NCI-H69 (cell line): ENCODE measurements at regions not wholly inside any gene's neighbourhood (a gene's known extent, or its start where the extent isn't known, plus 50 kb on each side); places are given as distances from the start of the nearest gene placed in this dataset.
A peak's percentile ranks its signal among the peaks of the same experiment; 100 is the strongest.
"Not testable (repeated sequence)": the region's sequence is repeated elsewhere in the genome, so short reads cannot be mapped to it uniquely, and the experiment has no call there.

Experiments used
- DNase-seq: peaks from one replicate; lab custom pipeline; 2025; lab: John Stamatoyannopoulos, UW

GRCh38 chr2:146392631-146393030 lies 1452.2 kb upstream of the ACVR2A start:
- no peak for DNase-seq

GRCh38 chr2:146392186-146392585 lies 1452.6 kb upstream of the ACVR2A start:
- DNase-seq, result no peak

DNA sequence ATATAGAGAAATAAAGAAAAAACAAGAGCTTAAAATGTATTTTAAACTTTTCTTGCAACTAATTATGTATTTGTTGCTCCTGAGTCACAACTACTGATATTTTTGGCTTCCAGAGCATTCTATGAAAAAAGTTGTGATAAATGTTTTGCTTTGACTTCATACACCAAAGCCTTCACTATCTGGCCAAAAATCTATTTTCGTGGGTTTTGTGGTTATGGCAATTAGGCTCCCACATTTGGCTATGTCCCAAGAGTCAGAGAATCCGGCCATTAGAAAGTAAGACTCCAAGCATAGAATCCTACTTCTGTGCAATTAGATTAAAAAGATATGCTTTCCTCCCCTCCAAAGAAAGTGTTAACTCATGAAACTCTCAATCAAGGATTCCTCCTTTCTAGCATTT lies 1456.1 kb upstream of the ACVR2A start:
- no peak for DNase-seq

- no peak for DNase-seq
These were observed 1458.7 kb upstream of the ACVR2A start for GRCh38 chr2:146386096-146386495.

DNA sequence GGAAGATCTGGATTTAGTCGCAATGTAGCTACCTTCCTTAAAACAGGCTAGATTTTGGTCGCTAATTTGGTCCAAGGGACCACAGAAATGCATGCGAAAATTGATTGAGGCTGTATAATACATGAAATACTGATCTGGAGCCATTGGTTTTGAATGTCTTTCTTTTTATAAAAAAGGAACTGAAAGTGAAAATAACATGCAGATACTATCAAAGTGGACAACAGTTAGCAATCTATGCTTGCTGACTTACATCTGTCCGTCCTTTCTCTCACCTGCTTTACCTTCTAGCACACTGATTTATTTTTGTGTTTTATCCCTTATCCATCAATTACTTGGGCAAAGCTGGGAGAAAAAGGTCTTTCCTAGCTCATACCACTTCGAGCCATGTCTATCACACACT lies 1459.8 kb upstream of the ACVR2A start:
- no peak for DNase-seq

- DNase-seq, result no peak
These were observed 1468.2 kb upstream of the ACVR2A start for GRCh38 chr2:146376511-146377064.

DNA sequence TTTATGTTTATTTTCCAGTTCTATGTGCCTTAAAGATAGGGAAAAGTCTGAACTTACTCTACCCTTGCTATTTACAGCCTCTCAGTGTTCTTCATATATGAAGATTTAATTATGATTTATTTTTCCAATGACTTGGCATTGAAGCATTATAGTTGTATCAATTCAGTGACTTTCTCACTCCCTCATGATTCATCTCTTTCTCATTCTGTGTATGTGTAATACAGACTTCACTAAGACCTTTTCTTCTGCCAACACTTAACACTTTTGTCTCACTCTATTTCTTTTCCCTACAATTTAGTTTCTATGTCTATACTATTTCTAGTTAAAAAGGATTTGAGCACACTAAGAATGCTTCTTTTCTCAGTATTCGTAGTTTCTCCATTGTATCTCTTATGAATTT lies 1470.3 kb upstream of the ACVR2A start:
- no peak for DNase-seq

GRCh38 chr2:146371364-146371763 lies 1473.5 kb upstream of the ACVR2A start:
- DNase-seq, result not testable (repeated sequence)

DNA sequence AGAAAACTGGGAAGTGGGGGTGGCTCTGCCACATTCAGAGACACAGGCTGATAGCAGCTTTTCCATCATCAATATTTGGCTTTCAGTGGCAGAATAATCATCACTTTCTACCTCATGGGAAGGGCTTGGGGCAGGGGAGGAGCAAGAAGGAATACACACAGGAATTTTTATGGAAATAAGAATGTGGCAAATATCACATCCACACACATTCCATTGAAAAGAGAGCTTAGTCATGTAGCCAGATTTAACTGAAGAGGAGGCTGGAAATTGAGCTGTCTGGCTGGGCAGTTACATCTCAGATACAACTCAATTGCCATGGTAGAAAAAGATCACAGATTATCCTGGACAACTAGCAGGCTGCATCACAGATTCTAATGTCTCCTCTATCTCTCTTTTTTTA lies 1474.0 kb upstream of the ACVR2A start:
- no peak for DNase-seq

DNA sequence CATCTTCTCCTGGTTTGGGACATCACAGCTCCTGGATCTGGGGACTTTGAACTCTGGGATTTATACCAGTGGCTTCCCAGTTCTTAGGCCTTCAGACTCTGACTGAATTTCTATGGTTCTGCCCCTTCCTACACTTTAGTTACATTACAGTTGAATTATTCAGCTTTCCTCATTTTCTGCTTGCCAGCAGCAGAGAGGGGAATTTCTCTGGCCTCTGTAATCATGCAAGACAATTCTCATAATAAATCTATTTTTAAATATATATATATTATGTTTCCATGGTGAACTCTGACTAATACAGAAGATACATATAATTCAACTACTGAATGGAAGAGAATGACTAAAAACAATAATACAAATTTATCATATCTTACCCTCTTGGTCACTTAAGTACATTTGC lies 1478.6 kb upstream of the ACVR2A start:
- no peak for DNase-seq

- no peak for DNase-seq
These were observed 1479.8 kb upstream of the ACVR2A start for GRCh38 chr2:146365041-146365440.

GRCh38 chr2:146363731-146364130 lies 1481.1 kb upstream of the ACVR2A start:
- no peak for DNase-seq

- DNase-seq, result no peak
These were observed 1493.1 kb upstream of the ACVR2A start for GRCh38 chr2:146351689-146352088.

DNA sequence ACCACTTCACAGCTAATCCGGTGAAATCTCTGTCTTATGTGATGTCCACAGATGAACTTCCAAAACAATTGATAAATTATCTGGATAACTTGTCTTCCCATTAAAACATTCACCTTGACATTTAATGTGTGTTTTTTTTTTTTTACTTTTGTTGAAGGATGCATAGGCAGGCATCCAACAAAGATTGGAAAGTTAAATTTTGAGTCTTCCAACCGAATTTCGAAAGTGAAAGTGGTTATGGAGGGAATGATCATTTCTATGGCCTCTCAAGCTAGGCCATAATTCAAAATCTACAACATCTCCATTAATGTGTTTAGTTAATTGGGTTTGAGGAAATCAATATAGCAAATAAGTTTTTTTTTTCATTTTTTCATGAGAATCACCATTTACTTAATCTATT lies 1495.5 kb upstream of the ACVR2A start:
- DNase-seq, result no peak

- DNase-seq, result no peak
These were observed 1519.9 kb upstream of the ACVR2A start for GRCh38 chr2:146324951-146325350.

GRCh38 chr2:146323564-146323963 lies 1521.3 kb upstream of the ACVR2A start:
- DNase-seq, result no peak

DNA sequence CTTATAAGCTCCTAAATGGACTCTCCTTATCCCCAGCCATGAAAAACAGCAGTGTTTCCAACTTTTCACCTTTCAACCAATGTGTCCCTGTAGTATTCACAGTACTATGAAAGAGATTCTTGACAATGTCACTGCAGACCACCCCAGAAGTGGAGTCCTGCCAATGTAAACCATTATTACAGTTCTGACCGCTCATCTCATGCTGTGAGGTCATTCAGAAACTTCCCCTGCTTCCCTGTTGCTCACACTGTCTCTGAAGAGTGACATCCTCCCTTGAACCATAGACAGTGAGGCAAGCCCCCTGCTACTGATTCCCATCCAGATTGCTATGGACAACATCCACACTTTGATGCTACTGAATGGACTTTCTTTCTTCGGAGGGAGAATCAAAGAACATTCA lies 1523.7 kb upstream of the ACVR2A start:
- no peak for DNase-seq

- no peak for DNase-seq
These were observed 1526.9 kb upstream of the ACVR2A start for GRCh38 chr2:146317959-146318358.

DNA sequence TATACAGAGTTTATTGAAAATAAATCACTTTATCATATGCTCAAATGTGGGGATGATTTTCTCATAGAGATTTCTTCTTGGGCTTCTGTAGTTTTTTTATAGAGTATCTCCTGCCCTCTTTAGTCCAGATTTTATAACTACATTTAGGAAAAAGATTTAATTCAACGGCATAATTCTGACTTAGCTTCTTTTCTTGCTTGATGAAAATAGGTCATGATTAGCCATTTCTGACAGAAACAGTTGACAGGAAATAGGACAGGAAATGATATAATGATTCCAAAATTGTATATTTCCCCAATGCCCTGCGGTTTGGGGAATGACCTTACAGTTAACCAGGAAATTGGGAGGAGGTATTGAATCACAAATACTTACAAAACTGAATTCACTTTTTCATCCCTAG lies 1531.9 kb upstream of the ACVR2A start:
- DNase-seq, result peak; percentile 0

DNA sequence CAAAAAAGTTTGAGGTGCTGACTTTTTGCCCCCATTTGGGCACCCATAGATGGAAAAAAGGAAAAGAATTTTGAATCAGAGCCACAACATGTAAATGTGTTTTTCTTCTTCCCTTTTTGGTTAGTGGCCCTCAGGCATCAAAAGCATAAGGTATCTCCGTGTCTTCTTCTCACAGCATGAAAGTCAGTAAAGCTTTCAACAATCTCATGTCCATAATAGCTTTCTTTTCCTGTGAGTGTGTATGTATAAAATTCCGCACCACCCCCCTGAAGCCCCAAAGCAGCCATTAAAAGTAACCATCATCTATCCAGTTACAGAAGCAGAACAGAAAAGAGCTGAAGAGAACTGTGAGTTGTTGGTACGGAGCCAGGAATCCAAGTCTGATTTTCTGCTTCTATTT lies 1539.7 kb upstream of the ACVR2A start:
- DNase-seq, result no peak

DNA sequence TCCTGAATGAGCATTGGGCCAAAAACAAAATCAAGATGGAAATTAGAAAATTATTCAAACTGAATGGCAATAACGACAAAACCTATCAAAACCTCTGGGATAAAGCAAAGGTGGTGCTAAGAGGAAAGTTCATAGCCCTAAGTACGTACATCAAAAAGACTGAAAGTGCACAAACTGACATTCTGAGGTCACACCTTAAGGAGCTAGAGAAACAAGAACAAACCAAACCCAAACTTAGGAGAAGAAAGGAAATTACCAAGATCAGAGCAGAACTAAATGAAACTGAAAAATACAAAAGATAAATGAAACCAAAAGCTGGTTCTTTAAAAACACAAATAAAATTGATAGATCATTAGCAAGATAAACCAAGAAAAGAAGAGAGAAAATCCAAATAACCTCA lies 1543.5 kb upstream of the ACVR2A start:
- DNase-seq, result no peak

DNA sequence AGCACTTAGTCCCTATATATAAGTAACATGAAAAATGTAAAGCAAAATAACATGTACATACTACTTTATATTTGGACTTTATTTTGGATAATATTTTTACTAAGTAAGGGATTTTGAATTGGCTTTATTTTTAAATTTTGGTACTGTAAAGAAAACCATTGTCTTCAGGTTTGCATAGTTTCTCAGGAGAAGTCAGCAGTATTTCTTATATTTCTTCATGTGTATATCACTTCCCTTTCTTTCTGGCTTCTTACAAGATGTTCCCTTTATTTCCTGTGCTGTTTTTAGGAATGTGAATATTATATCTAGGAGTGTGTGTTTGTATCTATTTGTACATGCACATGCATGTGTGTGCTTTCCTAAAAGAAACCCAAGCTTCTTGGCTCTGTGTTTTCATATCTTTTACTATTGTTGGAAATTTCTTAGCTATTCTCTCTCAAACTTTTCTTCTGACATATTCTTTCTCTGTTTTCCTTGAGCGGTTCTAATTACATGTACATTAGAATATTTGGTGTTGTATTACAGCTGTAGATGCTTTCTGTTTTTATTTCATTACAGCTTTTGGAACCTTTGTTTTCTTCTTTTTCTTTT lies 1549.7 kb upstream of the ACVR2A start:
- no peak for DNase-seq

- no peak for DNase-seq
These were observed 1557.5 kb upstream of the ACVR2A start for GRCh38 chr2:146287281-146287680.

DNA sequence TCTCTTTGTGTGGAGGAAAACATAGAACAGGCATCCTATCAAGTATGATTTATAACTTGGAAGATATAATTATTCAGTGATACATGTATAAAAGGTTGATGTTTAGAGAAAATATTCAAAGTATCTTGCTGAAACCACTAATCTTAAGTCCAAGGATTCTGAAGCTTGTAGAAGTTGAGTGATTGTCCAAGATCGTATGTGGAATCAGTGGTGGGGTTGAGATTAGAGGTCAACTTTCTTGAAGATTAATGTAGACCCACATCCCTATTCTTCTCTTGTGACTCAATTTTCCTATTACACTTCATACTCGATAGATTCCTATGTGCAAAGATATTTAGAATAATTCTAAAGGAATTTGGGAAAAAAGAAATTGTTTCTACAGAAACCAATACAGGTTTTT lies 1565.9 kb upstream of the ACVR2A start:
- DNase-seq, result no peak
